Aorta (tissue), 5 donors: ENCODE measurements at regions not wholly inside any gene's neighbourhood (a gene's known extent, or its start where the extent isn't known, plus 50 kb on each side); places are given as distances from the start of the nearest gene placed in this dataset.
A peak's percentile ranks its signal among the peaks of the same experiment; 100 is the strongest.
"Not testable (repeated sequence)": the region's sequence is repeated elsewhere in the genome, so short reads cannot be mapped to it uniquely, and the experiment has no call there.

ENCODE experiments used
- ATAC-seq: fragments of 200-7000 bp; cut with Tn5 transposase; one replicate; pipeline ENCODE4 v1.9.1; 2022; ENCODE audit warnings: moderate library complexity; ENCODE audit not compliant: low FRiP score
- DNase-seq, 2 donors: peaks; one replicate each; pipeline ENCODE4 v3.0.0-alpha.2; 2020
- H3K27ac ChIP-seq, 2 donors: one replicate each; pipeline ENCODE4 v1.5.1; 2013; ENCODE audit warnings: low read length in 2 of 2, mild to moderate bottlenecking in 2 of 2, moderate library complexity in 2 of 2, control low read depth in 1 of 2, inconsistent platforms in 1 of 2, low read depth in 1 of 2
- H3K27me3 ChIP-seq, 2 donors: one replicate each; pipeline ENCODE4 v1.6.1; 2013; ENCODE audit warnings: control low read depth in 1 of 2, low read length in 1 of 2, mild to moderate bottlenecking in 1 of 2, moderate library complexity in 1 of 2; ENCODE audit not compliant: insufficient read depth in 2 of 2, control insufficient read depth in 1 of 2
- H3K36me3 ChIP-seq, 2 donors: one replicate each; pipeline ENCODE4 v1.6.1; 2013; ENCODE audit warnings: control low read depth in 1 of 2, low read length in 1 of 2, mild to moderate bottlenecking in 1 of 2; ENCODE audit not compliant: insufficient read depth in 2 of 2, control insufficient read depth in 1 of 2
- H3K4me1 ChIP-seq, 2 donors: one replicate each; pipeline ENCODE4 v1.6.1; 2013; ENCODE audit warnings: low read length in 2 of 2, control low read depth in 1 of 2, mild to moderate bottlenecking in 1 of 2, moderate library complexity in 1 of 2; ENCODE audit not compliant: insufficient read depth in 2 of 2, control insufficient read depth in 1 of 2
- H3K4me3 ChIP-seq, 2 donors: one replicate each; pipeline ENCODE4 v1.5.1; 2013; ENCODE audit warnings: low read length in 2 of 2, control low read depth in 1 of 2, mild to moderate bottlenecking in 1 of 2
- H3K9me3 ChIP-seq: one replicate; pipeline ENCODE4 v1.6.1; 2013; ENCODE audit warnings: mild to moderate bottlenecking, low read length; ENCODE audit not compliant: control insufficient read depth
- WGBS, 2 donors: extraction: QIAGEN DNeasy Blood & Tissue Kit; methylation state at CpG; one replicate each; pipeline ENCODE4 v1.1.7; 2013; 5-methylcytosine and 5-hydroxymethylcytosine counted together
- intact Hi-C, 2 donors: fragments of 100-400 bp; cut with DNase I; formaldehyde crosslinking; loops; one replicate each; pipeline versions ENCODE4 v1.14.2 to v1.15.0; 2022
- donor health status: healthy with polysubstance abuse.
- donor health status: Bipolar disorder and iron deficiency.
- donor health status: DM: no; HTN: no; CAD: no.
- donor health status: DM: no; HTN: no; CAD: no.
- donor health status: DM: yes; HTN: yes; CAD: no.

GRCh38 chr16:59096682-59097081 lies 362.6 kb upstream of the GOT2 start:
- ATAC-seq, H3K9me3 ChIP-seq, H3K27ac ChIP-seq, H3K4me1 ChIP-seq, intact Hi-C loops, H3K4me3 ChIP-seq, H3K36me3 ChIP-seq, H3K27me3 ChIP-seq: not testable (repeated sequence)
- WGBS, 2 donors: 86 to 94% methylated on average over 5 to 9 of the region's 9 CpGs
- DNase-seq: peak in 1 of 2 donors; percentile 58

- Histone ChIP-seq H3K36me3 (no peaks in the 10 kb centered on the region), H3K4me3 (no peak overlapping the region), H3K27ac (no peak overlapping the region), H3K27me3 (no peaks in the 10 kb centered on the region), H3K4me1 (no peaks in the 10 kb centered on the region), H3K9me3 (no peaks in the 10 kb centered on the region)
- ATAC-seq (no peak), DNase-seq (no peak)
- intact Hi-C loops: no loop called here
- 27 to 51% methylated on average over 1 of the region's 1 CpG for WGBS, 2 donors
These were observed 356.4 kb upstream of the GOT2 start for GRCh38 chr16:59090541-59090940.

GRCh38 chr16:59088431-59088830 lies 354.3 kb upstream of the GOT2 start:
- Histone ChIP-seq H3K27me3 (no peaks in the 10 kb centered on the region), H3K27ac (no peak overlapping the region), H3K9me3 (no peaks in the 10 kb centered on the region), H3K4me1 (no peaks in the 10 kb centered on the region), H3K36me3 (no peaks in the 10 kb centered on the region), H3K4me3 (no peak overlapping the region)
- no peak for ATAC-seq
- 86 to 90% methylated on average over 8 of the region's 8 CpGs for WGBS, 2 donors
- no peak for DNase-seq
- intact Hi-C loops: no loop called here

- 57 to 61% methylated on average over 3 of the region's 3 CpGs for WGBS, 2 donors
- H3K4me1 ChIP-seq: no peaks in the 10 kb centered on the region
- H3K27me3 ChIP-seq: no peaks in the 10 kb centered on the region
- H3K9me3 ChIP-seq: no peaks in the 10 kb centered on the region
- ATAC-seq (no peak), DNase-seq (no peak)
- no peak overlapping the region for H3K4me3 ChIP-seq
- intact Hi-C loops: no loop called here
- no peaks in the 10 kb centered on the region for H3K36me3 ChIP-seq
- H3K27ac ChIP-seq: no peak overlapping the region
These were observed 353.5 kb upstream of the GOT2 start for GRCh38 chr16:59087641-59088040.

DNA sequence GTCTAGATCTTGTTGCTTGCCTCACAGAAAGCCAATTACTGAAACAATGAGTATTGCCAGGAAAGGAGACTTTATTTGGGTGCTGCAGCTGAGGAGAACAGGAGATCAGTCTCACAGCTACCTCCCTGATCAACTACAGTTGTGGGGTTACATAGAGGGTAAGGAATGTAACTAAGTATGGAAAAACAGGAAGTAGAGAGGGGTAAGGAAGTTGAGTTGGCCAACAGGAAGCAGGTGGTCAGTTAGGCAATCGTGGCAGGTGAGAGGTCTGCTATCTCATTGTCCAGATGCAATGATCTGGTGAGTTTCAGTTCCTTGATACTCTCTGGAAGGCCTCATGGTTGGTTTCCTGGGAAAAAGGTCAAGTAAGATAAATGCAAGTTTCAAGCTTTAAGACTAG lies 333.1 kb upstream of the GOT2 start:
- H3K27ac ChIP-seq: no peak overlapping the region
- 20 to 44% methylated on average over 1 of the region's 1 CpG for WGBS, 2 donors
- intact Hi-C loops: no loop called here

DNA sequence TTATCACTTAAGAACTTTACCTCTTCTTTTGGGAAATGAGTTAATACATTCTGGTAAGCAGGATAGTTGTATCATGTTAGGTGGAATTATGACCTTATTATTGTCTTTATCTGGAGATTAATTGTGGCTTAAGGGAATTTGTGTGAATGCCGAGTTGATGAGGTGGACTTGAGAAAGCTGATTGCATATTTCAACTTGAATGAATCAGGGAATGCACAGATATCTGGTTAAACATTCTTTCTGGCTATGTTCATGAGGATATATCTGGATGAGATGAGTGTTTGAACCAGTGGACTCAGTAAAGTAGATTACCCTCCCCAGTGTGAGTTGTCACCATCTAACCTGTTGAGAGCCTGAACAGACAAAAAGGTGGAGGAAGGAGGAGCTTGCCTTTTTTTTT lies 326.1 kb upstream of the GOT2 start:
- H3K27me3 ChIP-seq: no peaks in the 10 kb centered on the region
- ATAC-seq: no peak

More for the DNA sequence above, 333.1 kb upstream of the GOT2 start:
- H3K4me3 ChIP-seq: no peak overlapping the region
- H3K4me1 ChIP-seq: peaks cover 0 to 1% of the 10 kb centered on the region in 2 donors
- H3K27me3 ChIP-seq: no peaks in the 10 kb centered on the region
- peak in 1 of 2 donors; percentile 55 for DNase-seq
- peaks cover 4% of the 10 kb centered on the region for H3K9me3 ChIP-seq
- ATAC-seq: no peak
- H3K36me3 ChIP-seq: no peaks in the 10 kb centered on the region

DNA sequence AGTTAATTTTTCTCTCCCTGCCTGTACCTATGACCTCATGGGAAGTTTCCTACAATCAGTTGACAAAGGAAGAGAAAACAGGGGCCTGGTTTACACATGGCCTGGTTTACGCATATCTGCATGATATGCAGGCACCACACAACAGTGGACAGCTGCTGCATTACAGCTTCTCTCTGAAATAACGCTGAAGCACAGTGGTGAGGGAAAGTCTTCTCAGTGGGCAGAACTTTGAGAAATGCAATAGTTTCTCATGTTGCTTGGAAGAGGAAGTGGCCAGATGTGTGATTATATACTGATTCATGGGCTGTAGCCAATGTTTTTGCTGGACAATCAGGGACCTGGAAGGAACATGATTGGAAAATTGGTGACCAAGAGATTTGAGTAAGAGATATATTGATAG lies 324.1 kb upstream of the GOT2 start:
- Histone ChIP-seq H3K27me3 (no peaks in the 10 kb centered on the region), H3K4me1 (no peaks in the 10 kb centered on the region), H3K27ac (no peak overlapping the region), H3K36me3 (no peaks in the 10 kb centered on the region), H3K9me3 (no peaks in the 10 kb centered on the region), H3K4me3 (no peak overlapping the region)
- 82 to 88% methylated on average over 2 of the region's 2 CpGs for WGBS, 2 donors
- ATAC-seq: no peak
- DNase-seq: no peak
- intact Hi-C loops: no loop called here

More for the DNA sequence above, 326.1 kb upstream of the GOT2 start:
- intact Hi-C loops: no loop called here
- no peak for DNase-seq
- Histone ChIP-seq H3K4me1 (peaks cover 0 to 1% of the 10 kb centered on the region in 2 donors), H3K4me3 (no peak overlapping the region), H3K9me3 (no peaks in the 10 kb centered on the region), H3K27ac (no peak overlapping the region), H3K36me3 (no peaks in the 10 kb centered on the region)
- WGBS, 2 donors: 63 to 78% methylated on average over 1 of the region's 1 CpG

DNA sequence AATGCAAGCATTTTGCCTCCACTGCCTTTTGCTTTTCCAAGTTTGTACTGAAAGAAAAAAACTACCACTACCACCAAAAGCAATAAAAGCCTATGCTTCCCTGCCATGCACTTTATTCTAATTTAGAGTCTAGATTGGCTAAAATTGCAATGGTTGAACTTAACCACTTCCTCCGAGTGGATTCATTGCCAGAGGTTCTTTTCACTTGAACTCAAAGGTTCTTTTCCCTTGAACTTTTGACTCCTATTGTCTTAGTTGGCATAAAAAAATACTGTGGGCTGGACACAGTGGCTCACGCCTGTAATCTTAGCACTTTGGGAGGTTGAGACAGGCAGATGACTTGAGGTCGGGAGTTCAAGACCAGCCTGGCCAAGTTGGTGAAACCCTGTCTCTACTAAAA lies 319.8 kb upstream of the GOT2 start:
- intact Hi-C loops: no loop called here
- WGBS, 2 donors: 44 to 60% methylated on average over 3 of the region's 3 CpGs

GRCh38 chr16:59052231-59052630 lies 318.1 kb upstream of the GOT2 start:
- Histone ChIP-seq H3K9me3 (no peaks in the 10 kb centered on the region), H3K4me1 (no peaks in the 10 kb centered on the region), H3K27me3 (no peaks in the 10 kb centered on the region), H3K36me3 (no peaks in the 10 kb centered on the region), H3K27ac (no peak overlapping the region), H3K4me3 (no peak overlapping the region)
- ATAC-seq (no peak), DNase-seq (no peak)
- intact Hi-C loops: no loop called here
- 42 to 63% methylated on average over 5 of the region's 5 CpGs for WGBS, 2 donors

More for the DNA sequence above, 319.8 kb upstream of the GOT2 start:
- no peaks in the 10 kb centered on the region for H3K4me1 ChIP-seq
- H3K36me3 ChIP-seq: no peaks in the 10 kb centered on the region
- H3K27ac ChIP-seq: no peak overlapping the region
- ATAC-seq (no peak), DNase-seq (no peak)
- no peak overlapping the region for H3K4me3 ChIP-seq
- H3K9me3 ChIP-seq: no peaks in the 10 kb centered on the region
- H3K27me3 ChIP-seq: no peaks in the 10 kb centered on the region
